Activated gamma-delta T cell (primary cell): ENCODE measurements at regions not wholly inside any gene's neighbourhood (a gene's known extent, or its start where the extent isn't known, plus 50 kb on each side); places are given as distances from the start of the nearest gene placed in this dataset.

Experiments used
- DNase-seq: peaks from one replicate; lab custom pipeline; 2025; lab: John Stamatoyannopoulos, UW

- DNase-seq, result no peak
Observed at GRCh38 chr2:58866946-58867345, 625.8 kb upstream of the FANCL start.

GRCh38 chr2:58866527-58866926 is 625.4 kb upstream of the FANCL start:
- no peak for DNase-seq

- DNase-seq, result no peak
Observed at GRCh38 chr2:58866040-58866439, 624.9 kb upstream of the FANCL start.

- DNase-seq, result no peak
Observed at GRCh38 chr2:58865436-58865835, 624.3 kb upstream of the FANCL start.

GRCh38 chr2:58862244-58862643 is 621.1 kb upstream of the FANCL start:
- no peak for DNase-seq

- no peak for DNase-seq
Observed at GRCh38 chr2:58860586-58860985, 619.5 kb upstream of the FANCL start.

- DNase-seq, result no peak
Observed at GRCh38 chr2:58856100-58856499, 615.0 kb upstream of the FANCL start.

GRCh38 chr2:58853420-58853819 is 612.3 kb upstream of the FANCL start:
- no peak for DNase-seq

- DNase-seq, result no peak
Observed at GRCh38 chr2:58852905-58853304, 611.8 kb upstream of the FANCL start.

- no peak for DNase-seq
Observed at GRCh38 chr2:58852243-58852642, 611.1 kb upstream of the FANCL start.

- DNase-seq, result no peak
Observed at GRCh38 chr2:58851598-58851997, 610.5 kb upstream of the FANCL start.

GRCh38 chr2:58845011-58845410 is 603.9 kb upstream of the FANCL start:
- DNase-seq, result no peak

- no peak for DNase-seq
Observed at GRCh38 chr2:58842501-58843155, 601.5 kb upstream of the FANCL start.

- DNase-seq, result no peak
Observed at GRCh38 chr2:58834404-58834803, 593.3 kb upstream of the FANCL start.

- no peak for DNase-seq
Observed at GRCh38 chr2:58826795-58827194, 585.7 kb upstream of the FANCL start.

GRCh38 chr2:58812771-58813344 is 571.7 kb upstream of the FANCL start:
- DNase-seq, result no peak

- no peak for DNase-seq
Observed at GRCh38 chr2:58805126-58805525, 564.0 kb upstream of the FANCL start.

GRCh38 chr2:58803192-58803591 is 562.1 kb upstream of the FANCL start:
- DNase-seq, result no peak

- no peak for DNase-seq
Observed at GRCh38 chr2:58800881-58801280, 559.8 kb upstream of the FANCL start.

GRCh38 chr2:58798676-58799208 is 557.6 kb upstream of the FANCL start:
- DNase-seq, result no peak

GRCh38 chr2:58796239-58796910 is 555.2 kb upstream of the FANCL start:
- no peak for DNase-seq

- DNase-seq, result no peak
Observed at GRCh38 chr2:58794916-58795315, 553.8 kb upstream of the FANCL start.

GRCh38 chr2:58794103-58794502 is 553.0 kb upstream of the FANCL start:
- no peak for DNase-seq
